ENCODE measurements at regions not wholly inside any gene's neighbourhood (a gene's known extent, or its start where the extent isn't known, plus 50 kb on each side); places are given as distances from the start of the nearest gene placed in this dataset.

GRCh38 chr11:81080476-81080875, 1639.6 kb upstream of the TENM4 start:
- TF ChIP-seq GATAD2B (conservative IDR thresholded peaks at IDR 0.05; ENCODE audit: low read depth) = no peak
- no peak for TF ChIP-seq MEF2A (IDR thresholded peaks at IDR 0.05; ENCODE audit: insufficient read depth, low read depth, low read length)
- TF ChIP-seq MTA2 (IDR thresholded peaks at IDR 0.05; ENCODE audit: low read depth) = no peak
- no peak for TF ChIP-seq SMC3 (IDR thresholded peaks at IDR 0.05; ENCODE audit: borderline replicate concordance, low read length)
- TF ChIP-seq NRF1 (conservative IDR thresholded peaks at IDR 0.05; ENCODE audit: low read depth, low read length) = no peak
- TF ChIP-seq RCOR1 (conservative IDR thresholded peaks at IDR 0.05; ENCODE audit: low read depth, low read length) = no peak
- TF ChIP-seq SMAD5 (IDR thresholded peaks at IDR 0.05; ENCODE audit: low read depth) = no peak
- TF ChIP-seq ETV6 (conservative IDR thresholded peaks at IDR 0.05 in 1 of 2, IDR thresholded peaks at IDR 0.05 in 1 of 2; ENCODE audit: borderline replicate concordance in 1 of 2, low read depth in 1 of 2) = no peak
- no peak for TF ChIP-seq TCF7 (IDR thresholded peaks at IDR 0.05; ENCODE audit: borderline replicate concordance)
- no peak for TF ChIP-seq CHD4 (IDR thresholded peaks at IDR 0.05)
- no peak for TF ChIP-seq HSF1 (IDR thresholded peaks at IDR 0.05; ENCODE audit: low read depth, low read length)
- no peak for TF ChIP-seq EZH2 (IDR thresholded peaks at IDR 0.05; ENCODE audit: borderline replicate concordance, control insufficient read depth, low read depth, low read length)
- TF ChIP-seq FOXM1 (IDR thresholded peaks at IDR 0.05; ENCODE audit: low read depth, low read length) = no peak
- no peaks in the 10 kb centered on the region for H3K27me3 ChIP-seq (replicated peaks in 1 of 2; ENCODE audit: control insufficient read depth in 2 of 2, insufficient read depth in 2 of 2, low read length in 1 of 2)
- H2AFZ ChIP-seq (ENCODE audit: control insufficient read depth, low read depth, low read length) = no peak overlapping the region
- 32% methylated on average over 4 of the region's 4 CpGs for WGBS (ENCODE audit: insufficient coverage, insufficient replicate concordance, low lambda C conversion rate, missing lambda C conversion rate)
- intact Hi-C loops (cut with micrococcal nuclease; ENCODE audit: unreplicated experiment) (no loop called here), in situ Hi-C loops (cut with MboI) (no loop called here)
- no peak for DNase-seq (ENCODE audit: low read depth, low spot score)
- H3K27ac ChIP-seq (ENCODE audit: control insufficient read depth, insufficient read depth) = no peak overlapping the region
- no peaks in the 10 kb centered on the region for H3K9me3 ChIP-seq (replicated peaks; ENCODE audit: control insufficient read depth, insufficient read depth, low read length)
- ATAC-seq = no peak
- no peak overlapping the region for H3K4me2 ChIP-seq (ENCODE audit: control insufficient read depth, insufficient read depth)
- H3K4me3 ChIP-seq = no peak overlapping the region
- H3K36me3 ChIP-seq (ENCODE audit: control insufficient read depth in 2 of 2, insufficient read depth in 2 of 2, low read length in 1 of 2) = no peaks in the 10 kb centered on the region
- no peaks in the 10 kb centered on the region for H3K4me1 ChIP-seq (ENCODE audit: control insufficient read depth, insufficient read depth, low read length)
- no peak overlapping the region for H3K9ac ChIP-seq (ENCODE audit: control insufficient read depth, insufficient read depth, low read length)
- ChIA-PET POLR2A (no interaction called here), RAD21 (ENCODE audit: unreplicated experiment) (no interaction called here), CTCF (no interaction called here), SMC1A (ENCODE audit: uncharacterized antibody, unreplicated experiment) (no interaction called here)
- no TSS peak for BruUV-seq (replicated peaks)
- no peaks in the 10 kb centered on the region for H4K20me1 ChIP-seq (ENCODE audit: control insufficient read depth, insufficient read depth)
- no peaks in the 10 kb centered on the region for H3K79me2 ChIP-seq (ENCODE audit: control insufficient read depth, insufficient read depth, low read length)
- no peak for FAIRE-seq
